NCI-H2029 (cell line): ENCODE measurements at regions not wholly inside any gene's neighbourhood (a gene's known extent, or its start where the extent isn't known, plus 50 kb on each side); places are given as distances from the start of the nearest gene placed in this dataset.

Experiments
- DNase-seq: peaks from one replicate; lab custom pipeline; 2025; lab: John Stamatoyannopoulos, UW

- DNase-seq: no peak
Observed at GRCh38 chr2:20560011-20560410, 90.9 kb downstream of the HS1BP3 start.

GRCh38 chr2:20560891-20561636, 89.8 kb downstream of the HS1BP3 start:
- no peak for DNase-seq

GRCh38 chr2:20561637-20562454, 89.1 kb downstream of the HS1BP3 start:
- DNase-seq: no peak

- DNase-seq: no peak
Observed at GRCh38 chr2:20562540-20563225, 88.2 kb downstream of the HS1BP3 start.

- DNase-seq: no peak
Observed at GRCh38 chr2:20563251-20563650, 87.6 kb downstream of the HS1BP3 start.

GRCh38 chr2:20563833-20564232, 87.1 kb downstream of the HS1BP3 start:
- no peak for DNase-seq

GRCh38 chr2:20565101-20565622, 85.7 kb downstream of the HS1BP3 start:
- DNase-seq: no peak

- no peak for DNase-seq
Observed at GRCh38 chr2:20565623-20566236, 85.2 kb downstream of the HS1BP3 start.

GRCh38 chr2:20566331-20566730, 84.6 kb downstream of the HS1BP3 start:
- DNase-seq: no peak

- DNase-seq: no peak
Observed at GRCh38 chr2:20567159-20567925, 83.6 kb downstream of the HS1BP3 start.
